Sigmoid colon (tissue), 4 donors: ENCODE measurements at regions not wholly inside any gene's neighbourhood (a gene's known extent, or its start where the extent isn't known, plus 50 kb on each side); places are given as distances from the start of the nearest gene placed in this dataset.

ENCODE experiments used
- EP300 ChIP-seq, 4 donors: sonication (generic); formaldehyde crosslinking; IDR thresholded peaks; one replicate each; pipeline ENCODE4 v1.6.1; 2017; ENCODE audit warnings: antibody characterized with exemption in 4 of 4
- POLR2A ChIP-seq, 2 donors: fragments of 450-650 bp; IDR thresholded peaks; one replicate each; pipeline ENCODE4 v1.6.1; 2016; ENCODE audit warnings: antibody characterized with exemption in 2 of 2, mild to moderate bottlenecking in 2 of 2, moderate library complexity in 2 of 2
- POLR2AphosphoS5 ChIP-seq, 4 donors: sonication (generic); formaldehyde crosslinking; IDR thresholded peaks; one replicate each; pipeline ENCODE4 v1.6.1; 2017; ENCODE audit warnings: antibody characterized with exemption in 4 of 4
- TF ChIP-seq, protein P1 (sequence below), 4 experiments: fragments of 450-650 bp in 3 of 4; fragments of 200-600 bp in 1 of 4; IDR thresholded peaks; one replicate each; pipeline ENCODE4 v1.5.1; 2016 to 2019; ENCODE audit warnings: antibody characterized with exemption in 4 of 4, mild to moderate bottlenecking in 3 of 4, moderate library complexity in 2 of 4

DNA sequence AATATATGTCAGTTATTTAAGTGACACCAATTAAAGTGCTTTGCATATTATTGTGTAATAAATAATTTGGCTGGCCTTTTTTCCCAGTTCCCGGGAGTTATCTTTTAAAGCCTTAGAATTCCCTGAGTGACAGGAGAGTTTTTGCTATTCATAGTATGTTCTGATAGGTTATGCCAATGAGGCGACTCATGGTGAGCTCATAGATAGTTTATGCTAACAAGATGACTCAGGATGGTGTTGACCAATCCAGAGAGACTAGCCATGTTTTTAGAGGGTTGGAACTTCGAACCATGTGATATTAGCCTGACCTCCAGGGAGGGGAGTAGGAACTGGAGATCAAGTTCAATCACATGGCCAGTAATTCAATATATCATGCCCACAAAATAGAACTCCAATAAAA, 310.8 kb downstream of the USP25 start:
- TF ChIP-seq, protein P1, sequence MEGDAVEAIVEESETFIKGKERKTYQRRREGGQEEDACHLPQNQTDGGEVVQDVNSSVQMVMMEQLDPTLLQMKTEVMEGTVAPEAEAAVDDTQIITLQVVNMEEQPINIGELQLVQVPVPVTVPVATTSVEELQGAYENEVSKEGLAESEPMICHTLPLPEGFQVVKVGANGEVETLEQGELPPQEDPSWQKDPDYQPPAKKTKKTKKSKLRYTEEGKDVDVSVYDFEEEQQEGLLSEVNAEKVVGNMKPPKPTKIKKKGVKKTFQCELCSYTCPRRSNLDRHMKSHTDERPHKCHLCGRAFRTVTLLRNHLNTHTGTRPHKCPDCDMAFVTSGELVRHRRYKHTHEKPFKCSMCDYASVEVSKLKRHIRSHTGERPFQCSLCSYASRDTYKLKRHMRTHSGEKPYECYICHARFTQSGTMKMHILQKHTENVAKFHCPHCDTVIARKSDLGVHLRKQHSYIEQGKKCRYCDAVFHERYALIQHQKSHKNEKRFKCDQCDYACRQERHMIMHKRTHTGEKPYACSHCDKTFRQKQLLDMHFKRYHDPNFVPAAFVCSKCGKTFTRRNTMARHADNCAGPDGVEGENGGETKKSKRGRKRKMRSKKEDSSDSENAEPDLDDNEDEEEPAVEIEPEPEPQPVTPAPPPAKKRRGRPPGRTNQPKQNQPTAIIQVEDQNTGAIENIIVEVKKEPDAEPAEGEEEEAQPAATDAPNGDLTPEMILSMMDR (IDR thresholded peaks at IDR 0.05) = no peak
- no peak for TF ChIP-seq POLR2A (IDR thresholded peaks at IDR 0.05)
- no peak for TF ChIP-seq POLR2AphosphoS5 (IDR thresholded peaks at IDR 0.05)
- no peak for TF ChIP-seq EP300 (IDR thresholded peaks at IDR 0.05)
